ENCODE measurements at regions not wholly inside any gene's neighbourhood (a gene's known extent, or its start where the extent isn't known, plus 50 kb on each side); places are given as distances from the start of the nearest gene placed in this dataset.
A peak's percentile ranks its signal among the peaks of the same experiment; 100 is the strongest.

- H3K4me2 ChIP-seq (ENCODE audit: low read depth, low read length) = peak overlapping the region; percentile 34; the same call in 1 of the 2 replicates
- no peak overlapping the region for H3K27ac ChIP-seq (ENCODE audit: low read length)
- no peaks in the 10 kb centered on the region for H3K27me3 ChIP-seq (replicated peaks; ENCODE audit: insufficient read depth, low read length)
- no peaks in the 10 kb centered on the region for H3K9me3 ChIP-seq (replicated peaks; ENCODE audit: insufficient read depth, low read length)
- H3K36me3 ChIP-seq (replicated peaks; ENCODE audit: insufficient read depth, low read length) = no peaks in the 10 kb centered on the region
- no peak for TF ChIP-seq CTCF (IDR thresholded peaks at IDR 0.05; ENCODE audit: low read length)
- TF ChIP-seq EZH2 (optimal IDR thresholded peaks at IDR 0.05; ENCODE audit: low read depth, low read length) = no peak
- no peak for TF ChIP-seq EZH2phosphoT487 (IDR thresholded peaks at IDR 0.05; ENCODE audit: low read length)
- no peaks in the 10 kb centered on the region for H3K79me2 ChIP-seq (ENCODE audit: low read length)
- no peak for DNase-seq
- no peak overlapping the region for H3K9ac ChIP-seq (ENCODE audit: low read length)
- no peaks in the 10 kb centered on the region for H3F3A ChIP-seq (ENCODE audit: insufficient read depth, low read length)
- no peaks in the 10 kb centered on the region for H3K9me2 ChIP-seq (replicated peaks; ENCODE audit: insufficient read depth, low read length)
- no peaks in the 10 kb centered on the region for H4K20me1 ChIP-seq (ENCODE audit: insufficient read depth, low read length)
- no peak overlapping the region for H3K4me3 ChIP-seq (ENCODE audit: low read length)
- no peak overlapping the region for H2AFZ ChIP-seq (ENCODE audit: low read length)
- H3K4me1 ChIP-seq (ENCODE audit: low read length) = peaks cover 11% of the 10 kb centered on the region
These were observed 68.9 kb upstream of the DYRK2 start for GRCh38 chr12:67579662-67580003.

GRCh38 chr12:67582238-67582834, 66.2 kb upstream of the DYRK2 start:
- Histone ChIP-seq H4K20me1 (ENCODE audit: insufficient read depth, low read length) (no peaks in the 10 kb centered on the region), H3K27ac (ENCODE audit: low read length) (no peak overlapping the region), H3K36me3 (replicated peaks; ENCODE audit: insufficient read depth, low read length) (no peaks in the 10 kb centered on the region), H3K4me2 (ENCODE audit: low read depth, low read length) (no peak overlapping the region), H3K4me1 (ENCODE audit: low read length) (peaks cover 11% of the 10 kb centered on the region), H2AFZ (ENCODE audit: low read length) (no peak overlapping the region), H3K4me3 (ENCODE audit: low read length) (no peak overlapping the region), H3K27me3 (replicated peaks; ENCODE audit: insufficient read depth, low read length) (no peaks in the 10 kb centered on the region), H3K79me2 (ENCODE audit: low read length) (no peaks in the 10 kb centered on the region), H3K9ac (ENCODE audit: low read length) (no peak overlapping the region), H3K9me3 (replicated peaks; ENCODE audit: insufficient read depth, low read length) (no peaks in the 10 kb centered on the region), H3K9me2 (replicated peaks; ENCODE audit: insufficient read depth, low read length) (no peaks in the 10 kb centered on the region), H3F3A (ENCODE audit: insufficient read depth, low read length) (no peaks in the 10 kb centered on the region)
- TF ChIP-seq EZH2 (optimal IDR thresholded peaks at IDR 0.05; ENCODE audit: low read depth, low read length) (no peak), EZH2phosphoT487 (IDR thresholded peaks at IDR 0.05; ENCODE audit: low read length) (no peak), CTCF (IDR thresholded peaks at IDR 0.05; ENCODE audit: low read length) (no peak)
- no peak for DNase-seq

GRCh38 chr12:67582844-67583243, 65.7 kb upstream of the DYRK2 start:
- Histone ChIP-seq H3K36me3 (replicated peaks; ENCODE audit: insufficient read depth, low read length) (no peaks in the 10 kb centered on the region), H3K4me2 (ENCODE audit: low read depth, low read length) (no peak overlapping the region), H3K4me3 (ENCODE audit: low read length) (no peak overlapping the region), H2AFZ (ENCODE audit: low read length) (no peak overlapping the region), H3F3A (ENCODE audit: insufficient read depth, low read length) (no peaks in the 10 kb centered on the region), H3K79me2 (ENCODE audit: low read length) (no peaks in the 10 kb centered on the region), H3K9me2 (replicated peaks; ENCODE audit: insufficient read depth, low read length) (no peaks in the 10 kb centered on the region), H3K27ac (ENCODE audit: low read length) (no peak overlapping the region), H3K9me3 (replicated peaks; ENCODE audit: insufficient read depth, low read length) (no peaks in the 10 kb centered on the region), H4K20me1 (ENCODE audit: insufficient read depth, low read length) (no peaks in the 10 kb centered on the region), H3K9ac (ENCODE audit: low read length) (no peak overlapping the region), H3K27me3 (replicated peaks; ENCODE audit: insufficient read depth, low read length) (no peaks in the 10 kb centered on the region), H3K4me1 (ENCODE audit: low read length) (peaks cover 11% of the 10 kb centered on the region)
- DNase-seq = no peak
- TF ChIP-seq CTCF (IDR thresholded peaks at IDR 0.05; ENCODE audit: low read length) (no peak), EZH2phosphoT487 (IDR thresholded peaks at IDR 0.05; ENCODE audit: low read length) (no peak), EZH2 (optimal IDR thresholded peaks at IDR 0.05; ENCODE audit: low read depth, low read length) (no peak)

Data from MM.1S (cell line).